ENCODE measurements at regions not wholly inside any gene's neighbourhood (a gene's known extent, or its start where the extent isn't known, plus 50 kb on each side); places are given as distances from the start of the nearest gene placed in this dataset.

DNA sequence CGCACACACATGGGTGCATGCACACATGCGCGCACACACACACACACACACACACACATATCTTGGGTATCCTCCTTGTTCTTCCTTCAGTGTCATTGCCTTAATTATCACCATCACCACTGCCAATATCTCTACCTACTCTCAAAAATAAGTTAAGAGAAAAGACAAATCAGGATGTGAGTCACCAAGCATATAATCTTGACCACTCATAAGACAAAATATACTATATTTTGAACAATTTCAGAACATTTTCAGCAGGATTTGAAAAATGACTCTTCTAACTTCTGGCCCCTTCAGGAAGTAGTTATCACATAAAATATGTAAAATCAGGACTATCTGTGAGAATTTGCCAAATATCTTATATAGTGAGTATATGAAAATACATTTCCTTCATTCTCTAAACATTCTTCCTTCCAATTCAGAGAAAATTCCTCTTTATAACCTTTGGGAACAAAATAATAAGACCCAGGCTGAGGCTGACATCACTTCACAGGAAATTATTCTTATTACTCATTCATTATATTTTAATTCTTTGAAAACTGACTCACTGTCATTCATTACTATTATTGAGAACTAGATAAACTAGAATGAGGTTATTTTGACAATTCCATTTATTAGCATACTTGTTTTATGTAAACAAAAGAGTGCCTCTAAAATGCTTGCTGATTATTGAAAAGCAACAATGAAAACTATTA is 772.0 kb upstream of the ACO1 start:
- TF ChIP-seq WHSC1 (IDR thresholded peaks at IDR 0.05; ENCODE audit: low read length): no peak
- TF ChIP-seq ZNF23 (CRISPR knock-in tag; IDR thresholded peaks at IDR 0.05): no peak
- no peak for TF ChIP-seq NR2C1 (IDR thresholded peaks at IDR 0.05)
- TF ChIP-seq NR2C1 (tag; IDR thresholded peaks at IDR 0.05): no peak
- WGBS (ENCODE audit: insufficient coverage, low coverage, missing lambda C conversion rate): no CpG with 5 or more reads among the region's 3 CpGs
- CTCF ChIA-PET (ENCODE audit: low intra/inter-chr PET ratio): no interaction called here
- POLR2A ChIA-PET: no interaction called here
- no peak overlapping the region for H3K4me3 ChIP-seq
- no peaks in the 10 kb centered on the region for H3K9me3 ChIP-seq (replicated peaks; ENCODE audit: control insufficient read depth, insufficient read depth, low read depth, low read length)
- H3K9ac ChIP-seq (ENCODE audit: insufficient read depth in 1 of 2, low read depth in 2 of 2, low read length in 2 of 2): no peak overlapping the region
- in situ Hi-C loops (cut with MboI) (no loop called here), intact Hi-C loops (cut with micrococcal nuclease) (no loop called here)
- H3K9me1 ChIP-seq (ENCODE audit: control insufficient read depth, insufficient read depth, low read length): no peaks in the 10 kb centered on the region
- DNase-seq (ENCODE audit: extremely low read depth in 1 of 4, low spot score in 3 of 4) (no peak), ATAC-seq (no peak), FAIRE-seq (no peak)
- H2AFZ ChIP-seq (ENCODE audit: low read depth, low read length): no peak overlapping the region
- H3K27me3 ChIP-seq (ENCODE audit: control insufficient read depth in 2 of 2, insufficient read depth in 2 of 2, low read length in 2 of 2): no peaks in the 10 kb centered on the region
- no TSS peak for BruUV-seq (replicated peaks)
- H3K36me3 ChIP-seq (ENCODE audit: control insufficient read depth, insufficient read depth, low read length): no peaks in the 10 kb centered on the region
- no peak overlapping the region for H3K4me2 ChIP-seq (ENCODE audit: insufficient read depth, low read length)
- no peaks in the 10 kb centered on the region for H4K20me1 ChIP-seq (replicated peaks; ENCODE audit: control insufficient read depth, insufficient read depth, low read length)
- H3K27ac ChIP-seq (ENCODE audit: extremely low read depth, low read depth, low read length): no peak overlapping the region
- H3K4me1 ChIP-seq (replicated peaks in 1 of 2; ENCODE audit: control insufficient read depth in 2 of 2, insufficient read depth in 2 of 2, low read length in 2 of 2): no peaks in the 10 kb centered on the region
- H3K79me2 ChIP-seq (ENCODE audit: control insufficient read depth, insufficient read depth, low read length): no peaks in the 10 kb centered on the region

GRCh38 chr9:31615966-31616365 is 768.5 kb upstream of the ACO1 start:
- in situ Hi-C loops (cut with MboI) (no loop called here), intact Hi-C loops (cut with micrococcal nuclease) (no loop called here)
- no CpG with 5 or more reads among the region's 4 CpGs for WGBS (ENCODE audit: insufficient coverage, low coverage, missing lambda C conversion rate)
- no peak overlapping the region for H3K4me2 ChIP-seq (ENCODE audit: insufficient read depth, low read length)
- no TSS peak for BruUV-seq (replicated peaks)
- no peaks in the 10 kb centered on the region for H3K9me3 ChIP-seq (replicated peaks; ENCODE audit: control insufficient read depth, insufficient read depth, low read depth, low read length)
- FAIRE-seq (no peak), DNase-seq (ENCODE audit: extremely low read depth in 1 of 4, low spot score in 3 of 4) (no peak), ATAC-seq (no peak)
- H3K79me2 ChIP-seq (ENCODE audit: control insufficient read depth, insufficient read depth, low read length): no peaks in the 10 kb centered on the region
- no peaks in the 10 kb centered on the region for H4K20me1 ChIP-seq (replicated peaks; ENCODE audit: control insufficient read depth, insufficient read depth, low read length)
- H3K9me1 ChIP-seq (ENCODE audit: control insufficient read depth, insufficient read depth, low read length): no peaks in the 10 kb centered on the region
- H3K4me3 ChIP-seq: no peak overlapping the region
- no peak overlapping the region for H3K9ac ChIP-seq (ENCODE audit: insufficient read depth in 1 of 2, low read depth in 2 of 2, low read length in 2 of 2)
- CTCF ChIA-PET (ENCODE audit: low intra/inter-chr PET ratio): no interaction called here
- H3K36me3 ChIP-seq (ENCODE audit: control insufficient read depth, insufficient read depth, low read length): no peaks in the 10 kb centered on the region
- H3K27me3 ChIP-seq (ENCODE audit: control insufficient read depth in 2 of 2, insufficient read depth in 2 of 2, low read length in 2 of 2): no peaks in the 10 kb centered on the region
- H2AFZ ChIP-seq (ENCODE audit: low read depth, low read length): no peak overlapping the region
- POLR2A ChIA-PET: no interaction called here
- H3K4me1 ChIP-seq (replicated peaks in 1 of 2; ENCODE audit: control insufficient read depth in 2 of 2, insufficient read depth in 2 of 2, low read length in 2 of 2): no peaks in the 10 kb centered on the region
- H3K27ac ChIP-seq (ENCODE audit: extremely low read depth, low read depth, low read length): no peak overlapping the region
- TF ChIP-seq SMARCC2 (IDR thresholded peaks at IDR 0.05; ENCODE audit: low read depth): no peak
- TF ChIP-seq ZNF239 (CRISPR knock-in tag; IDR thresholded peaks at IDR 0.05): no peak
- TF ChIP-seq CREBBP (IDR thresholded peaks at IDR 0.05; ENCODE audit: low read depth, low read length): no peak
- no peak for TF ChIP-seq SNRNP70 (optimal IDR thresholded peaks at IDR 0.05; ENCODE audit: low read depth, low read length)

Measured in K562 (cell line).